ENCODE measurements at regions not wholly inside any gene's neighbourhood (a gene's known extent, or its start where the extent isn't known, plus 50 kb on each side); places are given as distances from the start of the nearest gene placed in this dataset.

GRCh38 chr2:15773846-15774245 lies 166.5 kb upstream of the MYCN start:
- Mint-ChIP-seq H3K4me1 (peaks cover 3% of the 10 kb centered on the region; the same call in 1 of the 2 replicates), H3K36me3 (no peaks in the 10 kb centered on the region), H3K27me3 (ENCODE audit: low read depth) (no peaks in the 10 kb centered on the region), H3K9me3 (no peaks in the 10 kb centered on the region), H3K27ac (no peak overlapping the region), H3K4me3 (no peak overlapping the region)
- TF ChIP-seq USF2 (CRISPR knock-in tag; IDR thresholded peaks at IDR 0.05) (no peak), NFATC4 (CRISPR knock-in tag; IDR thresholded peaks at IDR 0.05) (no peak), NR1H2 (CRISPR knock-in tag; IDR thresholded peaks at IDR 0.05) (no peak), ZNF671 (CRISPR knock-in tag; IDR thresholded peaks at IDR 0.05) (no peak)
- no peak for ATAC-seq
- CTCF ChIA-PET: interaction anchor here (1.3 kb wide), 1 partner anchor 25 kb away, joined by 3 read pairs; no protein-coding TSS in a partner anchor
- DNase-seq (ENCODE audit: low spot score): no peak
- POLR2A ChIA-PET: no interaction called here

- H3K9me3 Mint-ChIP-seq: no peaks in the 10 kb centered on the region
- no peak for TF ChIP-seq SMAD4 (CRISPR knock-in tag; IDR thresholded peaks at IDR 0.05)
- no peak for TF ChIP-seq ZNF138 (CRISPR knock-in tag; conservative IDR thresholded peaks at IDR 0.05)
- TF ChIP-seq ZNF281 (CRISPR knock-in tag; IDR thresholded peaks at IDR 0.05): no peak
- TF ChIP-seq IRF1 (CRISPR knock-in tag; IDR thresholded peaks at IDR 0.05): no peak
- TF ChIP-seq NFE2L1 (CRISPR knock-in tag; IDR thresholded peaks at IDR 0.05): no peak
- TF ChIP-seq NR1H2 (CRISPR knock-in tag; IDR thresholded peaks at IDR 0.05): no peak
- no peak for TF ChIP-seq PREB (CRISPR knock-in tag; IDR thresholded peaks at IDR 0.05; ENCODE audit: borderline replicate concordance)
- TF ChIP-seq CREB1 (CRISPR knock-in tag; IDR thresholded peaks at IDR 0.05): no peak
- TF ChIP-seq STAT6 (CRISPR knock-in tag; conservative IDR thresholded peaks at IDR 0.05; ENCODE audit: low read depth): no peak
- no peak for TF ChIP-seq ZNF532 (CRISPR knock-in tag; IDR thresholded peaks at IDR 0.05; ENCODE audit: borderline replicate concordance)
- no peaks in the 10 kb centered on the region for H3K36me3 Mint-ChIP-seq
- ChIA-PET POLR2A (no interaction called here), CTCF (no interaction called here)
- no peak for DNase-seq (ENCODE audit: low spot score)
- no peak overlapping the region for H3K27ac Mint-ChIP-seq
- no peak for ATAC-seq
- no peaks in the 10 kb centered on the region for H3K4me1 Mint-ChIP-seq
- no peak overlapping the region for H3K4me3 Mint-ChIP-seq
- no peaks in the 10 kb centered on the region for H3K27me3 Mint-ChIP-seq (ENCODE audit: low read depth)
Observed at GRCh38 chr2:15775753-15776628, 164.4 kb upstream of the MYCN start.
